D721Med (cell line): ENCODE measurements at regions not wholly inside any gene's neighbourhood (a gene's known extent, or its start where the extent isn't known, plus 50 kb on each side); places are given as distances from the start of the nearest gene placed in this dataset.

Source experiments
- DNase-seq: peaks from one replicate; pipeline ENCODE4 v3.0.0; 2011; ENCODE audit warnings: low spot score; ENCODE audit not compliant: insufficient read length
- FAIRE-seq: peaks from 2 replicates; lab custom pipeline; 2011; peaks lifted over from hg19 to GRCh38; lab: Jason Lieb, UNC
- TF ChIP-seq, protein P1 (sequence below): IDR thresholded peaks from 2 replicates; pipeline ENCODE4 v1.5.1; 2012; ENCODE audit warnings: mild to moderate bottlenecking, control low read depth; ENCODE audit not compliant: insufficient read depth; ENCODE audit errors: missing control alignments

DNA sequence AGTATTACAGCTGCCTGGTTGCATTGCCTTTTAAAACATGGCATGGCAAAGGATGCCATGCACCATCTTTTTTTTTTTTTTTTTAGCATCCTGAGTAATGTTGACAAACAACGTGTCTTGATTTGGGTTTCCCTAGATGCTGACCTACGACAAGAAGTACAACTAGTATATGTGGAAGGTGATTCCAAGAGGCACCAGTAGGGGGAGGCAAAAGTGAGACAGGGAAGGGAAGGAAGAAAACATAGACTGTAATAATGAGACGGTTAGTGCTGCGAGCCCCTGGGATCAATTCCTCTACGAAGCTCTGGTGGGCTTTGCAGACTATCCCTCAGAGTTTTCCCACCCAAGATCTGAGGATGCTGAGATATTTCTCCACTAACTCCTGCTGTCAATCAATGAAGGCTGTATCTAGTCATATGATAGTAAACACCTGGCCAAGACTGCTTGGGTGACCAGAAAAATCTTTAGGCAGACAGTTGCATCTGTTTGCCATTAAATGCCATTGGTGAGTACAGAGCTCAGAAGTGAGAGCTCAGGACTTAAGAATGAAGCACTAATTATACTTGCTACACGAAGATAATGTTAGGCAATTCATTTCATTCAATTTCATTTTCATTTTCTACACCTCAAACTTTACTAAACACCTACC, 458.6 kb upstream of the GOT2 start:
- TF ChIP-seq, protein P1, sequence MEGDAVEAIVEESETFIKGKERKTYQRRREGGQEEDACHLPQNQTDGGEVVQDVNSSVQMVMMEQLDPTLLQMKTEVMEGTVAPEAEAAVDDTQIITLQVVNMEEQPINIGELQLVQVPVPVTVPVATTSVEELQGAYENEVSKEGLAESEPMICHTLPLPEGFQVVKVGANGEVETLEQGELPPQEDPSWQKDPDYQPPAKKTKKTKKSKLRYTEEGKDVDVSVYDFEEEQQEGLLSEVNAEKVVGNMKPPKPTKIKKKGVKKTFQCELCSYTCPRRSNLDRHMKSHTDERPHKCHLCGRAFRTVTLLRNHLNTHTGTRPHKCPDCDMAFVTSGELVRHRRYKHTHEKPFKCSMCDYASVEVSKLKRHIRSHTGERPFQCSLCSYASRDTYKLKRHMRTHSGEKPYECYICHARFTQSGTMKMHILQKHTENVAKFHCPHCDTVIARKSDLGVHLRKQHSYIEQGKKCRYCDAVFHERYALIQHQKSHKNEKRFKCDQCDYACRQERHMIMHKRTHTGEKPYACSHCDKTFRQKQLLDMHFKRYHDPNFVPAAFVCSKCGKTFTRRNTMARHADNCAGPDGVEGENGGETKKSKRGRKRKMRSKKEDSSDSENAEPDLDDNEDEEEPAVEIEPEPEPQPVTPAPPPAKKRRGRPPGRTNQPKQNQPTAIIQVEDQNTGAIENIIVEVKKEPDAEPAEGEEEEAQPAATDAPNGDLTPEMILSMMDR, result peak; percentile 33
- DNase-seq, result no peak
- no peak for FAIRE-seq

- DNase-seq (no peak), FAIRE-seq (no peak)
- TF ChIP-seq, protein P1, result no peak
These were observed 456.6 kb upstream of the GOT2 start for GRCh38 chr16:59190731-59191130.

GRCh38 chr16:59188029-59188428, 453.9 kb upstream of the GOT2 start:
- DNase-seq (no peak), FAIRE-seq (no peak)
- TF ChIP-seq, protein P1, result no peak

DNA sequence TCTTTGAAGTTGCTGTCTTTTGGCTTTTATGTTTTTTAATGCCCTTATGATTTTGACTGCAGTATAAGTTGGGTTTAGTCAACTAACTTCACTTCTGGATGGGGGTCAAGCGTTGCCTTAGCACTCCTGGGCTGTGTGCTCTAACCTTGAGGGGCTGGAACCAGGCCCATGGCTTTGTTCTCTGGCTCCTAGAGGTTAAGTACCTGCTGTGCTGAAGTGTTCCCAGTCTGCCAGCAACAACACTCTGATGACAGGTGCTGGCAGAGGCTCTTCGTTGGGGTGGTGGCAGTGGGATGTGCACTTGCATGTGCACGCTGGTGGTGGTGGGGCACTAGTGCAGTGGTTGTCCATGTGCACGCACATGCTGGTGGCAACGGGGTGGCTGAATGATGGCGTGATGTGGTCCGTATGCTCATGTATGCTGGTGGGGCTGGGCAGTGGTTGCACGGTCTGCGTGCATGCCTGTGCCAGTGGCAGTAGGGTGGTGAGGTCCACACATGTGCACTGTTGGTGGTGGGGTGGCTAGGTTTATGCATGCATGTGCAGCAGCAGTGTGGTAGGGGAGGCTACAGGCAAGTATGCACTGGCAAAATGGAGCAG, 447.8 kb upstream of the GOT2 start:
- FAIRE-seq (no peak), DNase-seq (no peak)
- TF ChIP-seq, protein P1, result no peak

DNA sequence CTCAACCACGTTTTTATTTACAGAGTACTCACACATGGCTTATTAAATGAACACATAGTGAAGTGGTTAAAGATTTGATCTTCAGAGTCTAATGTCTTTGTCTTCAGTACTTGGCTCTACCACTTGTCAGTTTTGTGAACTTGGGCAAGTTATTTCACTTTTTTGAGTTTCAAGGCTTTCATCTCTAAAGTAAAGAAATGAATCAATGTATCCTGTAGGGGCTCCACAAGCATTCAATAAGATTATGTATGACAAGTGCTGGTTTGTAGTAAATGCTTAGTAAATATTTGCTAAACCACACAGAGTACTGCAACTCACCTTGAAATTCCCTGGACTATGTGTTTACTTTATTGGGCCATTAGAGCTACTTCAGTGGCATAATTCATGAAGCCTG, 446.0 kb upstream of the GOT2 start:
- no peak for DNase-seq
- TF ChIP-seq, protein P1, result no peak
- FAIRE-seq, result no peak

- no peak for DNase-seq
- TF ChIP-seq, protein P1, result no peak
- FAIRE-seq, result no peak
These were observed 445.4 kb upstream of the GOT2 start for GRCh38 chr16:59179446-59180082.

DNA sequence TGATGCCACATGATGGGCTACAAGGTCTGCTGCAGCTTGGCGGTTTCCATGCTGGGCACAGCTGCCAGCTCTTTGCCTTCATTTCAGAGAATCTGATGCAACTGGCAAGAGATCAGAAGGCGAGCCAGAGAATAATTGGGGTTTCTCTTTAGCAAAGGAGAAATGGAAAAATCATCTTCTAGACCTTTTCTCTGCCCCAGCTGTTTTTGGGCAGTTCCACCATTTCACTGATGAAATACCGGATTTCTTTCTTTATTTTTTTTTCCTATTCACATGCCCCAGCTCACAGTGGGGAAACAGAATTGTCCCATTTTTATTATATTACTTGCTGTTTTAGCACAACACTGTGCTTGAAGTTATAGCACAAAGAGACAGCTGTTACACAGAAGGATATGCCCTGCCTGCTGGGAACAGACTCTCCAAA, 439.3 kb upstream of the GOT2 start:
- DNase-seq (no peak), FAIRE-seq (no peak)
- TF ChIP-seq, protein P1, result no peak
